HG03432 (cell line): ENCODE measurements at regions not wholly inside any gene's neighbourhood (a gene's known extent, or its start where the extent isn't known, plus 50 kb on each side); places are given as distances from the start of the nearest gene placed in this dataset.
"Not testable (repeated sequence)": the region's sequence is repeated elsewhere in the genome, so short reads cannot be mapped to it uniquely, and the experiment has no call there.

Source experiments
- ATAC-seq: cut with Tn5 transposase; IDR thresholded peaks from one replicate; pipeline ENCODE4 v1.9.1; 2021; ENCODE audit warnings: mild to moderate bottlenecking, moderate library complexity; ENCODE audit not compliant: unreplicated experiment

- no peak for ATAC-seq
Measured at GRCh38 chr3:116984301-116984700, 274.7 kb downstream of the TUSC7 start.

DNA sequence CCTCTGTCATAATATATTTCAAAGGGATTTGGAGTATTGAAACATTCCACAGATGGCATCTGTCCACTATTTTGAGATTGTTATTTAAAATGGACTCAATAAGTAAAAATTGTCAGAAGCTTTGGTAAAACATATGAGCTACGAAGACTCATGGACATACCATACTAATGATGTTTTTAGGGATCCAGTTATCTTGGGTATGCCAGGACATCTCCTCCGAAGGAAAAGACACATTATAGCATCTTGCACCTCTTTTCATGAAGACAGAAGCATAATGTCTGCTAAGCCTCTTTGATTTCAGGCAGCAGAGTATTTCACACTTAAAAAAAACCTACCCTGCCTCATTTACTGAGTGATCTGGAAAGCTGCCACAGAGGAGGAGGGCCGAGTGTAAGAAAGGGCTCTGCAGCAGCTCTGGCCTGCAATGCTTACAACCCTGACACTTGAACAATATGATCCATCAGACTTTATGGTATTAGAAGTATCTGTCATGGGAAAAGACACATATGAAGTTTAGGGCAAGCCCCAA, 284.8 kb downstream of the TUSC7 start:
- no peak for ATAC-seq

GRCh38 chr3:117003501-117003900, 293.9 kb downstream of the TUSC7 start:
- no peak for ATAC-seq

- ATAC-seq, result no peak
Measured at GRCh38 chr3:117005274-117005673, 295.7 kb downstream of the TUSC7 start.

GRCh38 chr3:117005911-117006522, 296.4 kb downstream of the TUSC7 start:
- no peak for ATAC-seq

DNA sequence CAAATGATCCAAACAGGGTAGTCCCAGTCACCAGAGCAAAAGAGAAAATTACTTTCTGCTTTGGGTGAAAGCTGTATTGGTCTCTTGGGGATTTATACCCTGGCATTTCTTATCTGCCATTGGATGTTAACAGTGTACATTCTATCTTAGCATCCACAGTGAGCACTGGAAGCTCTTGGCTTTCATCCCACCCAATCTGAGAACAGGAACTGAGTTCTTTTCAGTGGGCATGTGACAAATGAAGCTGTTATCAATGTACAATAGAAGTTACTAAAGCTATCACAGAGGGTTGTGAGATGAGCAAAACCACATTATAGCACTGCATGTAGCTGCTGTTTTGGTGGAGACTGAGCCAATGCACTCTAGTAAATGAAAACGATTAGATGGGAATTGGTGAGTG, 300.7 kb downstream of the TUSC7 start:
- ATAC-seq, result no peak

DNA sequence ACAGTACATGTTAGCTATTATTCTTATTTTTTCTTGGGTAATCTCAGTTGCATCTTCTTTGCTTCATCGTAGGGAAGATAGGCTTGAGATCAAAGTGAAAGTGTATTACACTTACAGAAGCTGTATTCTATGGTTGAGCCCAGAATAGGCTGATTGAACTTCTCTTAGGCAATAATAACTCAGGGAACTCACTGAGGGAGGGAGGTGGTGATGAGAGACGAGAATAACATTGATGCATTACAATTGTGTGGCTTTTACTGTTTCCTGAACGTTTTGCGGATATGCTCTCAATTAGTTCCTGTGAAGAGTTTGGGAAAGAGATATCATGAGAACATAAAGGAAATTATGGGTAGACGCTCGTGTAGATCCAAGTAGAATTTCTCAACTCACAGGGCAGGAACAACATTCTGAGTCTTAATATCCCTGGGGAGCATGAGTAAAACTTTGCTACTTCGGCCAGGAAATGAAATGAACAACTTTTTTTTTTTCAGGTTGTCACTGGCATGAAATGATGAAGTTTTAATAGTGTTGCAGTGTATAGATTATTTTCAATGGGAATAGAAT, 302.2 kb downstream of the TUSC7 start:
- ATAC-seq, result no peak

DNA sequence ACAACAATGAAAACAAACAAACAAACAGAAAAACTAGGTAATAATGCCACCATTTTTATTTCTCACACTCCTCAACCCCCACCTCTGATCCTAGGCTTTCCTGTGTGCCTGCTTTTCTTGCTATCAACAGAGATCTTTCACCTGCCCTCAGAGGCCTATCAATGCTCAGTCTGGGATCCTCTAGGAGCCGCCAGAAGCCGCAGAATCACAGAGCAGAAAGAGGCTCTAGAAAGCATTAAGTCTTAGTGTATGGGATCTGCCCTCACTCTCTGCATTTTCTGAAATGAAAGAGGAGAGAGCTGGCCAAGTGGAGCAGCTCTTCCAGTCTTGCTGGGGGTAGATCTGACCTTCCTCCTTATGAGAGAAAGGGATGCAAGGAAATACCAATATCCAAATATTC, 306.8 kb downstream of the TUSC7 start:
- ATAC-seq, result no peak

DNA sequence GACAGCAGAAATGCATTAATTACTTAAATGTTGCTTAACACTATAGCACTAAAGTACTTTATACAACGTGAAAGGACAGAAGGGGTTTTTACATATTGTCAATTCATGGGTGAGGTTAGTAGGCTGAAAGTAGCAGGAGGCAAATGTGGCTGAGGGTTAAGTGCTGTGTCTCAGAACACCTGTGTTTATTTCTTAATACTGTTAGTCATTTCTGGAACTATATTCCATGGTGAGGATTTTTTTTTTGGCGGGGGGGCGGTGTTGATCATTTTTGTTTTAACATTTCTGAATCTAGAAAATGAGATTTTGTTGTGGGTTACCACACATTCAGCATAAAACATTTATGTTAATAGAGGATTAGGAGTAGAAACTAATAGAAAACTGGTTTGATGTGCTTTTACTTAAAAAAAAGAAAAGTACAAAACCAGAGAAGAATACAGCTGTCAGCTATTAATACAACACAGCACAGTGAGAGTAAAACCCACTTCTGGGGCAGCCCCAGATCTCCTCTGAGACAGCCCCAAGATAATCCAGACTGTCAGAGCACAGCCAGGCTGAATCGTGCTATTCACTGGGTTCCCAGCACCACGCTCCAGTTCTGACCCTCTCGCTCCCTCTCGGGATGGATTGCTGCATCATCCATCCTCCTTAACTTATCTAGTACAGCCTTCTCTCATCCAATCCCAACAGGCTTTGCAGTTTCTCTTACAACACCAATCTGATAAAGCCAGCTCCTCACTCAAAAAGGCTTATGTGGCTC, 307.7 kb downstream of the TUSC7 start:
- ATAC-seq, result peak; percentile 88

GRCh38 chr3:117018655-117019054, 309.1 kb downstream of the TUSC7 start:
- ATAC-seq, result no peak

DNA sequence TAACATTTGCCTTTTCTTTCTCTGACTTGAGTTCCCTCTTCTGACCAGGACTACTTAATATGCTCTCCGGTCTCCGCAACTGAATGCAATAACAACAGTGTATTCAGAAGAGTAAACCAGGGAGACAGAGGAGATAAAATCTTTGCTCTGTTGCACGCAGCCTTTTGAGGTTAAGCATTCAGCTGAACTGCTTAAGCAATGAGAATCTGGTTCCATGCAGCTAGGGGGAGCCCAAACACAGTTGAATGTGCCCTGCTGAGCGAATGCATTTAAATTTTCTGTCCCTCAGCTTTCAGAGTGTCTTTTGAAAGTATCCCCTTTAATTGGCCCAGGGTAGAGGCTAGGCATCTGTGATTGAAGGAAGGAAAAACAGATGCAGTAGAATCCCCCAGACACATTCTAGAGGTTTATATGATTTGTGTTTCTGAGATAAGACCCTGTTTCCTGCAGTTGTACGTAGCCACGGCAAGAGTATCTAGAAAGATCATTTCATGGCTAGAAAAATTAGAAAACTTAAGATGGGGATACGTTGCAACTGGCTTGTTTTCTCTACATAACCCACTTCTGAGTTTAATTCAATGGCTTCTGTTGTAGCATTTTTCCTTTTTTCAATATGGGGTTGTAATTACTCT, 309.6 kb downstream of the TUSC7 start:
- peak; percentile 58 for ATAC-seq

DNA sequence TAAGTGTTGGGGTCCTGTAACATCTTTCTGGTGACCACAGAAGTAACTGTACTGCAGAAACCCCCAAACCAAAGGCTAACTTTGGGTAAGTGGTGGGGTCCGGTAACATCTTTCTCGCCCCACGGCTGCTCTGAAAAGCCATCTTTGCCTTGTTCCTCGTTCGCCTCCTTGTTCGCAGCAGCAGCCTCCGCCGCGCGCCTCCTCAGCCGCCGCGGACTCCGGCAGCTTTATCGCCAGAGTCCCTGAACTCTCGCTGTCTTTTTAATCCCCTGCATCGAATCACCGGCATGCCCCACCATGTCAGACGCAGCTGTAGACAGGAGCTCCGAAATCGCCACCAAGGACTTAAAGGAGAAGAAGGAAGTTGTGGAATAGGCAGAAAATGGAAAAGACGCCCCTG, 316.8 kb downstream of the TUSC7 start:
- ATAC-seq, result no peak

DNA sequence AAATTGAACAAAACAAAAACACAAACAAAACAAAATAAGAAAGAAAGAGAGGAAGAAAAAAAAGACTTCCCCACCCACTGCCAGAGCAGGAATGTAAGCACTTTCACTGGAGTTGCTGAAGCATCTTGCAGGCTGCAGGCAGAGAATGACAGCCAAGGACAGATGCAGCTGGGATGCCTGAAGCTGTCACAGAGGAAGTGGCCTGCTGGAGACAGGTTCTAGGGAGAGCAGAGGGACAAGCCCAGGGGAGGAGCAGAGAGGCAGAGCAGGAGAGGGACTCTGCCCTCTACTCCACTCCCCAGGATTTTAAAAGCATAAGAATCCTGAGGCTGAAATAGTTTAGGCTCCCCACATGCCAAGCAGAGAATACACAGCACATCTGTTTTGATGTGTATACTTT, 326.2 kb downstream of the TUSC7 start:
- no peak for ATAC-seq

DNA sequence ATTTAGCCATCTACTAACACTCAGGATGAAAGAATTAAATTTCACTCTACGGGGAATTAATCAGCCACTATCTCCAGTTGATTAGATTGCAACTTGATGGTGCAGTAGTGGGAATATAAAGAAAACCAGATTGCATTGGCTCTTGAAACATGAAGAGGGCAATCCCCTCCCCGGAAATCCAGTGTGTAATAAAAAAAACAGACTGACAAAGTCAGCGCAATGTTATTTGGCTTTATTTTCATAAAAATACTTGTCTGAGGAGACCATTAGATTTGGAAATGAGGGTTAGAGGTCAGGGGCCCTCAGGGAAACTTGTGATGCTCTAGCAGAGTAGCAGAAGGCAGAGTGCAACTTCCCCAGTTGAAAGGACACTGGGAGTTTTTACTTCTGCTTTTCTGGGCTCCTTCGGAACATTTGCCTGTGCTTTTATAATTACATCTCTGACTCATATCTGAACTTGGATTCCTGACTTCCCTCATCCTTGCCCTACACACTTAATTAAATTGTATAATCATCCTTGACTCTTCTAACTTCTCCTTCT, 326.8 kb downstream of the TUSC7 start:
- peak; percentile 67 for ATAC-seq

DNA sequence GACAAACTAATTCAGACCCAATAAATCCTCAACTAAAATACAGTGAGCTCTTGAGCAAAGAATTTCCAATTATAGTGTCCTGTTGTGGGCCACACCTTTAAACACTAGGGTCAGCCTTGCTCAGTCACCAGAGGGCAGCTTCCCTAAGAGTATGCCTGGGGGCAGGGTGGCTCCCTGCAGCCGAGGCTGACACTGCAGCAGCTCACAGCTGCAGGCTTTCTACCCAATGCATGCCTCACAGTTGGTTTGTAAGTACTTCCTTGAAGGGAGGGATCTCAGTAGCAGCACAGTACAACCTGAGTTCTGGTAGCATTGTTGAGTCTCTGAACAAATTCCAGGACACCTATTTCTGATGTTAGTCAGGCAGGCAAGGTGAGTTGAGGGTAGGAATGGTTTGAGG, 335.6 kb downstream of the TUSC7 start:
- ATAC-seq, result no peak

DNA sequence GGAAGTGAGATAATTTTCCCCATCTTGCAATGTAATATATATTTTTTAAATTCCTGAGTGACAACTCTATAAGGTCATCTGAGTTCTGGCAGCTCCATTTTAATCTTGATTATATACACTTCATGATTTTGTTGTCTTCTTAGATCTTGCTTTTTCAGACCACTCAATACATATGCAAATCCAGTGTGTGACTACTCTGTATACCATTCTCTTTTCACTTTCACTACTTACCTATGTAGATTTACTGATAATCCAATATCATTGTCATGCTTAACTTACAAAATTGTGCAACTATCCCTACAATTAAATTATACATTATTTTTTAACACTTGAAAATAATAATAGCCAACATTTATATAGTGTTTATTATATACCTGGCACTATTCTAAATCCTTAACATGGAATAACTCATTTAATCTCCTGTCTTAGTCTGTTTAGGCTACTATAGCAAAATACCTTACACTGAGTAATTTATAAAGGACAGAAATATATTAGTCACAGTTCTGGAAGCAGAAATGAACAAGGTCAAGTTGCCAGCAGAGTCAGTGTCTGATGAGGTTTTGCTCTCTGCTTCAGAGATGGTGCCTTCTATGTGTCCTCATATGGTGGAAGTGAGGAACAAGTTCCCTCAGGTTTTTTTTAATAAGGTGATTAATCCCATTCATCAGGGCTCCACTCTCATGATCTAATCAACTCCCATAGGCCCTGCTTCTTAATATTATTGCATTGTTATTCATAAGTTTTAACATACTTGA, 338.5 kb downstream of the TUSC7 start:
- ATAC-seq, result no peak

- no peak for ATAC-seq
Measured at GRCh38 chr3:117052395-117052794, 342.8 kb downstream of the TUSC7 start.

- ATAC-seq, result no peak
Measured at GRCh38 chr3:117054556-117054955, 345.0 kb downstream of the TUSC7 start.

GRCh38 chr3:117056946-117057345, 347.4 kb downstream of the TUSC7 start:
- ATAC-seq, result not testable (repeated sequence)

GRCh38 chr3:117059067-117059955, 349.7 kb downstream of the TUSC7 start:
- ATAC-seq, result no peak
